Thoracic aorta (tissue), 2 donors: ENCODE measurements at regions not wholly inside any gene's neighbourhood (a gene's known extent, or its start where the extent isn't known, plus 50 kb on each side); places are given as distances from the start of the nearest gene placed in this dataset.

Experiments
- ATAC-seq: fragments of 150-250 bp; one replicate; pipeline ENCODE4 v1.8.0; 2017; ENCODE audit warnings: low read depth; ENCODE audit not compliant: insufficient number of reproducible peaks, low FRiP score
- DNase-seq: peaks from one replicate; pipeline ENCODE4 v3.0.0-alpha.2; 2020; ENCODE audit warnings: low spot score
- H3K27ac ChIP-seq, 2 donors: fragments of 200-600 bp; sonication (generic); 1 replicate in 1 of 2; 2 replicates in 1 of 2; pipeline ENCODE4 v1.5.1; 2016; ENCODE audit warnings: mild to moderate bottlenecking in 2 of 2, moderate library complexity in 2 of 2
- H3K27me3 ChIP-seq: fragments of 200-600 bp; sonication (generic); replicated peaks from 2 replicates; pipeline ENCODE4 v1.6.0; 2016; ENCODE audit warnings: mild to moderate bottlenecking; ENCODE audit not compliant: insufficient read depth
- H3K36me3 ChIP-seq: fragments of 200-600 bp; sonication (generic); one replicate; pipeline ENCODE4 v1.5.1; 2016
- H3K4me1 ChIP-seq, 2 donors: fragments of 200-600 bp; sonication (generic); 1 replicate in 1 of 2; 2 replicates in 1 of 2; pipeline versions ENCODE4 v1.5.1 to v1.6.0; 2016; ENCODE audit warnings: low read depth in 2 of 2, mild to moderate bottlenecking in 1 of 2; ENCODE audit not compliant: control insufficient read depth in 1 of 2
- H3K4me3 ChIP-seq: fragments of 200-600 bp; sonication (generic); 2 replicates; pipeline ENCODE4 v1.5.1; 2016; ENCODE audit warnings: mild to moderate bottlenecking
- H3K9me3 ChIP-seq: fragments of 200-600 bp; sonication (generic); 2 replicates; pipeline ENCODE4 v1.5.1; 2016
- CTCF ChIP-seq: fragments of 200-600 bp; sonication (generic); IDR thresholded peaks from one replicate; pipeline ENCODE4 v1.5.1; 2019; ENCODE audit warnings: antibody characterized with exemption

- no peaks in the 10 kb centered on the region for H3K27me3 ChIP-seq
- DNase-seq: peak; percentile 24
- no peaks in the 10 kb centered on the region for H3K9me3 ChIP-seq
- peak; percentile 60 for ATAC-seq
- no peaks in the 10 kb centered on the region for H3K36me3 ChIP-seq
- peaks cover 18 to 22% of the 10 kb centered on the region in 2 donors for H3K4me1 ChIP-seq
- peak overlapping the region; percentile 51 to 53 for H3K27ac ChIP-seq
- TF ChIP-seq CTCF: no peak
- peak overlapping the region; percentile 3 for H3K4me3 ChIP-seq
These were observed 199.4 kb downstream of the ESM1 start for GRCh38 chr5:54785729-54786591.

DNA sequence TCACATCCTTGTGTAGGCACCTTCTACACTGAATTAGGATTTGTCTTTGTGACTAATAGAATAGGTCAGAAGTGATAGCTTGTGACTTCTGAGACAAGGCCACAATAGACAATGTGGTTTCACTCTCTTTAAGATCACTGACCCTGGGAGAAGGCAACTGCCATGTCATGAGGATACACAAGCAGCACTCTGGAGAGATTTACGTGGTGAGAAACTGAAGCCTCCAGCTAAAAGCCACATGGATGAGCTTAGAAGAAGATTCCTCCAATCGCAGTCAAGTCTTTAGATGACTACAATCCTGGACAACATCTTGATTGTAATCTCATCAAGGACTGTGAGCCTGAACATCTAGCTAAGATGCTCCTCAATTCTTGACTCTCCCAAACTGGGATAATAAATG lies 206.6 kb downstream of the ESM1 start:
- Histone ChIP-seq H3K27me3 (no peaks in the 10 kb centered on the region), H3K4me3 (no peak overlapping the region), H3K27ac (no peak overlapping the region), H3K9me3 (no peaks in the 10 kb centered on the region), H3K4me1 (peaks cover 7 to 14% of the 10 kb centered on the region in 2 donors), H3K36me3 (no peaks in the 10 kb centered on the region)
- DNase-seq (no peak), ATAC-seq (no peak)
- TF ChIP-seq CTCF: no peak

GRCh38 chr5:54775645-54776044 lies 209.7 kb downstream of the ESM1 start:
- Histone ChIP-seq H3K27me3 (no peaks in the 10 kb centered on the region), H3K27ac (peak overlapping the region; percentile 58 to 67), H3K4me1 (peaks cover 7 to 14% of the 10 kb centered on the region in 2 donors), H3K4me3 (no peak overlapping the region), H3K9me3 (no peaks in the 10 kb centered on the region), H3K36me3 (no peaks in the 10 kb centered on the region)
- ATAC-seq (no peak), DNase-seq (no peak)
- TF ChIP-seq CTCF: no peak

DNA sequence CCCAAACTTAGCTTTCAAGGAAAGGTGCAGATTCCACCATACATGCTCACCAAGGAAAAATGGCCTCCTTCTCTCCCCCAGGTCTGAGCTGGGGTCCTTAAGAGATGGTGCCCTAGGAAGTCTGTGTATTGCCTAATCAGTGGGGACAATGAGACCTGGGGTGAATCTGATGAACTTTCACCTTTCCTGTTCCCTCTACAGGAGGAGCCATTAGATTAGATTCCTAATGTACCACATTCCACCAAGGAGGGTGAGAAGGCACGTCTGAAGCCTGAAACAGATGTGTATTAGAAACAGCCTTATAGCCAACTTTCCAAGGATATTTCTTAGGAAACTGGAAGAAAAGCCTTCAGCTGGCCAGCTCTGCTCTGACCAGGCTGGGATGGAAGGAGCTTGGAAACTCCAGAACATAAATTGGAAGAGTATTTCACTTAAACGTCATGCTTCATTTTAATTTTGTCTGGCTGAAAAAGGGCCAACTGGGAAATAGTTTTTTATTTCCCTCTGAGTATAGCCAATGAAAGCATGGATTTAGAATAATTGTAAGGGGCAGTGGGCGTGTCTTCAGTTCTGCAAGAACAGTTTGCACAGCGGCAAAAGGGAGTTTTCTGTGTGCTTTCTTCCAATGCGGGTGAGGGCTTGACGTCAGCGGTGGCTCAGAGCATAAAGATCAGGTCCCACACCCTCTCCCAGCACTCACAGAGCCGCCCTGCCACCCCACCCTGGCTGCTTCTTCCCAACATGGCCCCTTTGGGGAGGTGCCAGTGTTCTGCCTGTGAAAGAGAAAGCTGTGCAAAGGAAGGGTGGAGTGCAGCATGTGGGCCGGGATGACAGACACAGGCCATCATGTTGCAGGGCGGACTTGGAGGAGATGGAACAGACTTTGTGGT lies 210.9 kb downstream of the ESM1 start:
- H3K4me1 ChIP-seq: peaks cover 7 to 14% of the 10 kb centered on the region in 2 donors
- DNase-seq (peak; percentile 71), ATAC-seq (peak; percentile 14)
- H3K27me3 ChIP-seq: no peaks in the 10 kb centered on the region
- no peaks in the 10 kb centered on the region for H3K9me3 ChIP-seq
- H3K27ac ChIP-seq: peak overlapping the region; percentile 58 to 67
- peak overlapping the region; percentile 25 for H3K4me3 ChIP-seq
- TF ChIP-seq CTCF: no peak
- H3K36me3 ChIP-seq: no peaks in the 10 kb centered on the region

DNA sequence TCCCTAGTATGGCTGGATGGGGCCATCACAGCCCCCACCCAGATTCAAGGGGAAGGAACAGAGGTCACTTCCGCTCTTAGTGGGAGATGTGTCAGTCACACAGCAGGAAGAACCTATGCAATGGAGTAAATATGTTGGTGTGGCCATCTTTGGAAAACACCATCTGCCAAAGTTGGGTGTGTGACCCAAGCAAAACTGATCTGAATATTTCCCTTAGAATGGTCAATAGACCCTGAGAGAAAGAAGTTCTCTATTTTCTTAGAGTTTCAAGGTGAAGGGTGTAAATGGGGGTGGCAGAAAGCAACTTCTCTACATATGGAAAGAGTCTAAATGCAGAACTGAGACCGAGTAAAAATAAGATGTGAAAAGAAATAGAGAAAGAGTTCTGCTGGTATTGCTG lies 212.7 kb downstream of the ESM1 start:
- no peaks in the 10 kb centered on the region for H3K36me3 ChIP-seq
- H3K4me3 ChIP-seq: no peak overlapping the region
- ATAC-seq (no peak), DNase-seq (no peak)
- TF ChIP-seq CTCF: no peak
- no peaks in the 10 kb centered on the region for H3K9me3 ChIP-seq
- no peaks in the 10 kb centered on the region for H3K27me3 ChIP-seq
- H3K4me1 ChIP-seq: peaks cover 7 to 14% of the 10 kb centered on the region in 2 donors
- no peak overlapping the region for H3K27ac ChIP-seq
